ENCODE measurements at regions not wholly inside any gene's neighbourhood (a gene's known extent, or its start where the extent isn't known, plus 50 kb on each side); places are given as distances from the start of the nearest gene placed in this dataset.
"Not testable (repeated sequence)": the region's sequence is repeated elsewhere in the genome, so short reads cannot be mapped to it uniquely, and the experiment has no call there.

DNA sequence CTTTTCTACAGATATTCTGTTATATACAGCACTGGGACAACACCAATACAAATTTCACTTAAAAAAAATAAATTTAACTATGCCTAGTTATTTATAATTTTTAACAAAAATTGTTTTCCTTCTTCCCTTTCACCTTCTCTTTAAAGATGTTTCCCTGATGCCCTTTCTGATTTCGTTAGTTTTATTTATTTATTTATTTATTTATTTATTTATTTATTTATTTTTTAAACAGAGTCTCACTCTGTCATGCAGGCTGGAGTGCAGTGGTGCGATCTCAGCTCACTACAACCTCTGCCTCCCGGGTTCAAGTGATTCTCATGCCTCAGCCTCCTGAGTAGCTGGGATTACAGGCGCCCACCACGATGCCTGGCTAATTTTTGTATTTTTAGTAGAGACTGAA lies 105.9 kb upstream of the ARMC3 start:
- FAIRE-seq; H3K79me2 ChIP-seq (ENCODE audit: control insufficient read depth, insufficient read depth, low read length); H3K27me3 ChIP-seq (replicated peaks in 1 of 2; ENCODE audit: control insufficient read depth in 2 of 2, insufficient read depth in 2 of 2, low read length in 1 of 2); ATAC-seq; H3K4me1 ChIP-seq (ENCODE audit: control insufficient read depth, insufficient read depth, low read length); H3K36me3 ChIP-seq (ENCODE audit: control insufficient read depth in 2 of 2, insufficient read depth in 2 of 2, low read length in 1 of 2); H3K27ac ChIP-seq (ENCODE audit: control insufficient read depth, insufficient read depth); H3K4me2 ChIP-seq (ENCODE audit: control insufficient read depth, insufficient read depth); H3K4me3 ChIP-seq; H2AFZ ChIP-seq (ENCODE audit: control insufficient read depth, low read depth, low read length); in situ Hi-C loops (cut with MboI); H3K9me3 ChIP-seq (replicated peaks; ENCODE audit: control insufficient read depth, insufficient read depth, low read length); H3K9ac ChIP-seq (ENCODE audit: control insufficient read depth, insufficient read depth, low read length); H4K20me1 ChIP-seq (ENCODE audit: control insufficient read depth, insufficient read depth); CTCF ChIA-PET; BruUV-seq (replicated peaks); RAD21 ChIA-PET (ENCODE audit: unreplicated experiment); POLR2A ChIA-PET; DNase-seq (ENCODE audit: low read depth, low spot score): not testable (repeated sequence)
- SMC1A ChIA-PET (ENCODE audit: uncharacterized antibody, unreplicated experiment) = interaction anchor here (0.7 kb wide), 1 partner anchor 9 kb away, joined by 4 read pairs; no protein-coding TSS in a partner anchor
- intact Hi-C loops (cut with micrococcal nuclease; ENCODE audit: unreplicated experiment) = loop anchor here (5.0 kb wide), 1 partner anchor 1560 kb away; no protein-coding TSS in a partner anchor
- WGBS (ENCODE audit: insufficient coverage, insufficient replicate concordance, low lambda C conversion rate, missing lambda C conversion rate) = 73% methylated on average over 5 of the region's 5 CpGs

DNA sequence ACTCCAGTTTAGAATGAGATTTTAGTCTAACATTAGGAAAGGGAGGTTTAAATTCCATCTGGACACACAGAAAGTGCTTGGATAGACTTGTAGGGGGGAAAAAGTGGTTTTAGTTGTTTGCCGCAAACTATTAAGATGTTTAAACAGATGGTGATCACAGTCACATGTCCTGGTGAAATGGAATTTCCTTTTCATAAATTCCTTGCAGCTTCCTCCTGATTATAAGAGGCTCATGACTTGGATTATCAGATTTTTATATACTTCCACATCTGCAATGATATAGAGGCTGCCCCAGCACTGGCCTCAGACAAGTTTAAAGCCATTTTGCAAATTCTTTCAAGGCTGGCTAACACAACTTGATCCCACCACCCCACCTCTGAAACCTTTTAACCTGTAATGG lies 106.4 kb upstream of the ARMC3 start:
- no peak overlapping the region for H3K4me2 ChIP-seq (ENCODE audit: control insufficient read depth, insufficient read depth)
- SMC1A ChIA-PET (ENCODE audit: uncharacterized antibody, unreplicated experiment) = interaction anchor here (0.7 kb wide), 1 partner anchor 9 kb away, joined by 4 read pairs; no protein-coding TSS in a partner anchor
- POLR2A ChIA-PET = no interaction called here
- BruUV-seq (replicated peaks) = no TSS peak
- CTCF ChIA-PET = no interaction called here
- TF ChIP-seq FOS (IDR thresholded peaks at IDR 0.05; ENCODE audit: borderline replicate concordance, extremely low read depth, insufficient read length) = no peak
- no peak for TF ChIP-seq CREM (IDR thresholded peaks at IDR 0.05; ENCODE audit: low read depth)
- TF ChIP-seq IKZF2 (IDR thresholded peaks at IDR 0.05) = no peak
- TF ChIP-seq POLR2A (IDR thresholded peaks at IDR 0.05; ENCODE audit: low read depth, low read length) = no peak
- TF ChIP-seq TCF7 (IDR thresholded peaks at IDR 0.05; ENCODE audit: borderline replicate concordance) = no peak
- no peak for TF ChIP-seq SREBF2 (IDR thresholded peaks at IDR 0.05; ENCODE audit: low read length)
- no peak for TF ChIP-seq NBN (IDR thresholded peaks at IDR 0.05)
- no peak for TF ChIP-seq NFXL1 (IDR thresholded peaks at IDR 0.05; ENCODE audit: borderline replicate concordance)
- no peak for TF ChIP-seq POU2F2 (IDR thresholded peaks at IDR 0.05; ENCODE audit: borderline replicate concordance, low read depth, low read length)
- TF ChIP-seq CBX5 (IDR thresholded peaks at IDR 0.05; ENCODE audit: low read depth) = no peak
- TF ChIP-seq RBBP5 (conservative IDR thresholded peaks at IDR 0.05) = no peak
- no peak for TF ChIP-seq TARDBP (IDR thresholded peaks at IDR 0.05; ENCODE audit: borderline replicate concordance)
- TF ChIP-seq IKZF1 (conservative IDR thresholded peaks at IDR 0.05) = no peak
- TF ChIP-seq SUPT20H (IDR thresholded peaks at IDR 0.05; ENCODE audit: borderline replicate concordance, control insufficient read depth, low read depth, low read length) = no peak
- no peak for TF ChIP-seq EGR1 (IDR thresholded peaks at IDR 0.05; ENCODE audit: borderline replicate concordance in 1 of 2, low read depth in 2 of 2, low read length in 2 of 2)
- no peak for TF ChIP-seq YY1 (IDR thresholded peaks at IDR 0.05; ENCODE audit: low read depth, low read length)
- no peaks in the 10 kb centered on the region for H4K20me1 ChIP-seq (ENCODE audit: control insufficient read depth, insufficient read depth)
- no peaks in the 10 kb centered on the region for H3K9me3 ChIP-seq (replicated peaks; ENCODE audit: control insufficient read depth, insufficient read depth, low read length)
- in situ Hi-C loops (cut with MboI) = no loop called here
- no peak overlapping the region for H3K27ac ChIP-seq (ENCODE audit: control insufficient read depth, insufficient read depth)
- no peaks in the 10 kb centered on the region for H3K79me2 ChIP-seq (ENCODE audit: control insufficient read depth, insufficient read depth, low read length)
- H2AFZ ChIP-seq (ENCODE audit: control insufficient read depth, low read depth, low read length) = no peak overlapping the region
- H3K27me3 ChIP-seq (replicated peaks in 1 of 2; ENCODE audit: control insufficient read depth in 2 of 2, insufficient read depth in 2 of 2, low read length in 1 of 2) = no peaks in the 10 kb centered on the region
- FAIRE-seq = no peak
- H3K4me3 ChIP-seq = no peak overlapping the region
- no peak overlapping the region for H3K9ac ChIP-seq (ENCODE audit: control insufficient read depth, insufficient read depth, low read length)
- RAD21 ChIA-PET (ENCODE audit: unreplicated experiment) = no interaction called here
- no peak for DNase-seq (ENCODE audit: low read depth, low spot score)
- H3K4me1 ChIP-seq (ENCODE audit: control insufficient read depth, insufficient read depth, low read length) = no peaks in the 10 kb centered on the region
- 100% methylated on average over 1 of the region's 1 CpG for WGBS (ENCODE audit: insufficient coverage, insufficient replicate concordance, low lambda C conversion rate, missing lambda C conversion rate)
- H3K36me3 ChIP-seq (ENCODE audit: control insufficient read depth in 2 of 2, insufficient read depth in 2 of 2, low read length in 1 of 2) = no peaks in the 10 kb centered on the region
- no peak for ATAC-seq
- intact Hi-C loops (cut with micrococcal nuclease; ENCODE audit: unreplicated experiment) = loop anchor here (5.0 kb wide), 1 partner anchor 1561 kb away; no protein-coding TSS in a partner anchor
